Cardiac septum (tissue), 1 donor: ENCODE measurements at regions not wholly inside any gene's neighbourhood (a gene's known extent, or its start where the extent isn't known, plus 50 kb on each side); places are given as distances from the start of the nearest gene placed in this dataset.
"Not testable (repeated sequence)": the region's sequence is repeated elsewhere in the genome, so short reads cannot be mapped to it uniquely, and the experiment has no call there.

ENCODE experiments used
- DNase-seq: peaks from one replicate; pipeline ENCODE4 v3.0.0-alpha.2; 2020; ENCODE audit warnings: low spot score
- intact Hi-C: fragments of 100-400 bp; cut with DNase I; formaldehyde crosslinking; loops from one replicate; pipeline ENCODE4 v1.14.0; 2022
- donor health status: DM: no; HTN: no; CAD: no.

GRCh38 chr16:35533683-35534082, 2074.3 kb downstream of the TP53TG3F start:
- DNase-seq = no peak
- intact Hi-C loops = loop anchor here (10.0 kb wide), 1 partner anchor 59 kb away; no protein-coding TSS in a partner anchor

- DNase-seq = no peak
- intact Hi-C loops = no loop called here
Measured at GRCh38 chr16:35543486-35543885, 2084.1 kb downstream of the TP53TG3F start.

GRCh38 chr16:35552763-35553162, 2093.4 kb downstream of the TP53TG3F start:
- intact Hi-C loops = no loop called here
- DNase-seq = no peak

GRCh38 chr16:35557731-35558130, 2098.3 kb downstream of the TP53TG3F start:
- no peak for DNase-seq
- intact Hi-C loops = no loop called here

- intact Hi-C loops = no loop called here
- DNase-seq = no peak
Measured at GRCh38 chr16:35559911-35560636, 2100.7 kb downstream of the TP53TG3F start.

- intact Hi-C loops = no loop called here
- no peak for DNase-seq
Measured at GRCh38 chr16:35560637-35560984, 2101.2 kb downstream of the TP53TG3F start.

DNA sequence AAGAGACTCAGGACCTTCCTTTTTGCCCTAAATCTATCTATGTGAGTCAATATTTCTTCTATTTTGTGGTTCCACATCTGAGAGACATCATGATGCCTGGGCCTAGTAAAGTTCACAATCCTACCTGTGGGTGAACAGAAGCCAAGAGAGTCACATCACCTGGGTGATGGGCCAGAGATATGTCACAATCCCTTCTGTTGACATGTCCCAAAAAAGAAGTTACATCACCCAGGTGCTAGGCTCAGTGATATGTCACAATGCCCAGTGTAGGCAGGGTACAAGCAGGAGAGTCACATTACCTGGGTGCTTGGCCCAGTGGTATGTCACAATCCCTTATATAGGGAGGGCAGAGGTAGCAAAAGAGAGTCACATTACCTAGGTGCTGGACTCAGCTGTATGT, 2101.9 kb downstream of the TP53TG3F start:
- DNase-seq = no peak
- intact Hi-C loops = no loop called here

DNA sequence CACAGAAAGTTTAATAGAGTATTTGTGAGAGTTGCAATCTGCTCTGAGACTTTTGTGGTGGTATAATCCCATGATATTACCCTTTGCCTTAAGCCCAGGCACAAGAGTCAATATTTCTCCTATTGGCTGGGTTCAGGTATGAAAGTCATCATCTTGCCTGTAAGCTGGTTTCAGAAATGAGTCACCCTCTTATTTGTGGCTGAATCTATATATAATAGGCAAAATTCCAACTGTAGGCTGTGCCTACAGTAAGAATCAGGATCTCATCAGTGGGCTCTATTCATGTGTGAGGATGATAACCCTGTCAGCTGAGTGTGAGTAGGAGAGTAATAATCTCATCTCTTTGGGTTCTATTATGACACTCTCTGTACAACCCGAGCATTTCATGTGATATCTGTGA, 2103.1 kb downstream of the TP53TG3F start:
- intact Hi-C loops = no loop called here
- DNase-seq = no peak

- no peak for DNase-seq
Measured at GRCh38 chr16:35562919-35563318, 2103.5 kb downstream of the TP53TG3F start.

GRCh38 chr16:35564148-35564547, 2104.7 kb downstream of the TP53TG3F start:
- no peak for DNase-seq
- intact Hi-C loops = no loop called here

More at GRCh38 chr16:35562919-35563318, 2103.5 kb downstream of the TP53TG3F start:
- intact Hi-C loops = no loop called here

DNA sequence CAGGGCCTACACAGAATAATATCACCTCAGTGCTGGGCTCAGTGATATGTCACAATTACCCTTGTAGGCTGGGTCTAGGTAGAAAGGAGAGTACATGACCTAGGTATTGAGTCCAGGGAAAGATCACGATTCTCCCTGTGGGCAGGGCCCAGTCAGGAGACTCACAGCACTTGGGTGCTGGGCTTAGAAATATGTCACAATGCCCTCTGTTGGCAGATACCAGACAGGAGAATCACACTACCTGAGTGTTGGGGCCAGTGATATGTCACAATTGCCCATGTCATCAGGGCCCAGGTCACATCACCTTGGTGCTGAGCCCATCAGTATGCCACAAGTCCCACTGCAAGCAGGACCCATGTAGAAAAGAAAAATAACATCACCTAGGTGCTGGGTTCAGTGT, 2105.5 kb downstream of the TP53TG3F start:
- intact Hi-C loops = no loop called here
- DNase-seq = no peak

GRCh38 chr16:35565626-35566025, 2106.2 kb downstream of the TP53TG3F start:
- no peak for DNase-seq
- intact Hi-C loops = no loop called here

GRCh38 chr16:35569413-35569812, 2110.0 kb downstream of the TP53TG3F start:
- intact Hi-C loops = no loop called here
- no peak for DNase-seq

DNA sequence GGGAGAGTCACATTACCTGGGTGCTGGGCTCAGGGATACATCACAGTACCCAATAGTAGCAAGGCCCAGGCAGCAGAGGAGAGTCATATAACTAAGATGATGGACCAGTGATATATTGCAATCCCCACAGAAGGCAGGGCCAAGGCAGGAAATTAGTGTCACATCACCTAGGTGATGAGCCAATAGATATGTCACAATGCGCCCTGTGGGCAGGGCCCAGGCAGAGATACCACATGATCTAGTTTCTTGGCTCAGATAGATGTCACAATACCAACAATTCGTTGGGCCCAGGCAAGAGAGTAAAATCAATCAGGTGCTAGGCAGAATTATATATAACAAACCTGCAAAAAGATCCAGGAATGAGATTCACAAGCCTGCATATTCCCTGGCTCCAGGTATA, 2111.5 kb downstream of the TP53TG3F start:
- intact Hi-C loops = no loop called here
- no peak for DNase-seq

DNA sequence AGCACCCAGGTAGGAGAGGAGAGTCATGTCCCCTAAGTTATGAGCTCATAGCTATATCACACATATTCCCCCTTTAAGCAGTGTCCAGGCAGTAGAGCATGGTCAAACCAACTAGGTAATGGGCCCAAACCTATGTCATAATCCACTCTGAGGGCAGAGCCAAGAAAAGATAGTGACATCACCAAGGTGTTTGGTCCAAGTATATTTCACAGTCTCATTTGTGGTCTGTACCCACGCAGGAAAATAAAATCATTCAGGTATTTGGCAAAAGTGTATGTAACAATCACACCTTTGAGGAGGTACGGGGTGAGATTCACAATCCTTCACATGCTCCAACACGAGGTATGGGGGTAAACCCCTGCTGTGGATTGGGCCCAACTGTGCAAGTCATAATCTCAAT, 2112.8 kb downstream of the TP53TG3F start:
- DNase-seq = no peak
- intact Hi-C loops = no loop called here

DNA sequence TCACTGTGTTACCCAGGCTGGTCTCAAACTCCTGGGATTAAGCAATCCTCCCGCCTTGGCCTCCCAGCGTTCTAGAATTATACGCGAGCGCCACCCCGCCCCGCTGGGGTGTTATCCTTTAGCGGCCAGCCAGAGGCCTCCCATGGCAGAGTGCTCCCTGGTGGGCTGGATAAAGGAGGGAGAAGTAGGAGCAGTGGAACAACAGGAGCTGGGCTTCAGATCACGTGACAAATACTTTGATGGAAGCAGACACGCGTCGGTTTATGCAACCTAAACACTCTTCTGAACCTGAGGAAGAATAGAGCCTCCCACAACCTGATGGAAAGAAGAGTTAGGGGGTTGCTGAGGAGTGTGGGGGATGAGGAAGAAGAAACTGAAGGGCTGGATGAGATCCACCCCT, 2114.0 kb downstream of the TP53TG3F start:
- intact Hi-C loops = no loop called here

DNA sequence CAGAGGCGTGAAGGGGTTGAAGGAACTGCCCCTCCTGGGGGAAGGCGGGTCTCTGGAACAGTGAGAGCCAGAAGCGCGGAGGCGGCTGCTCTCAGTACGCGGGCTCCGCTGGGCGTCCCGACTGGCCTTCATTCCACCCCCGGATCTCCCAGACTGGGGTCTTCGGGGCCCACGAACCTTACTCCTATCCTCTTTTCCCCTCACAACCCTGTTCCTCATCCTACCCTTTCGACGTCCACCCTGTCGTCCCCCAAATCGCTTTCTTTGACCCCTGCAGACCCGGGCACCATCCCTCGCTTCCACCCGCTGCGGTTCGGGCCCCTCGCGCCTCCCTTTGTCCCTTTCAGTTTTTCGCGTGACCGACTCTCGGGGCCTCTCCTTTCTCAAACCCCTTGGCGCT, 2114.6 kb downstream of the TP53TG3F start:
- intact Hi-C loops = no loop called here
- no peak for DNase-seq

More for the DNA sequence above, 2114.0 kb downstream of the TP53TG3F start:
- no peak for DNase-seq

GRCh38 chr16:35574454-35575431, 2115.3 kb downstream of the TP53TG3F start:
- no peak for DNase-seq
- intact Hi-C loops = no loop called here

GRCh38 chr16:35575432-35575821, 2116.0 kb downstream of the TP53TG3F start:
- no peak for DNase-seq
- intact Hi-C loops = no loop called here

DNA sequence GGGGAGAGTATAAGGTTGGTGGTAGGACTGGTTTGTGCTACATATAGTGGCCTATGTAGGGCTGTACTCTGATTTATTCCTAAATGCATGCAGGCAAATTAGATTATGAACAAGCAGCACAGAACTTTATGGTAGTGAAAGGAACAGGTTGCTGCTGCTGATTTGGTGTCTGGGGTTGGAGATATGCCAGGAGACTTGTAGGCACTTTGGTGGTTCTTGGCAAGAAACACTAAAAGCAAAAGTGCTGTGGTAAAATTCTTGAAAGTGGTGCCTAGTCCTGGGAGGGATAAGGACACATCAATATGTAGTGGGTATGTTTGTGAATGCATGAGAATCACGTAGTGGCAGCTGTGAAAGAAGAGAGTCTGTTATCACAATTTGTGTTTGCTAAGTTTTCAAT, 2126.0 kb downstream of the TP53TG3F start:
- intact Hi-C loops = no loop called here

GRCh38 chr16:35590913-35591312, 2131.5 kb downstream of the TP53TG3F start:
- intact Hi-C loops, DNase-seq: not testable (repeated sequence)

More for the DNA sequence above, 2126.0 kb downstream of the TP53TG3F start:
- no peak for DNase-seq
